Dedifferentiated amniotic fluid mesenchymal stem cell (primary cell): ENCODE measurements at regions not wholly inside any gene's neighbourhood (a gene's known extent, or its start where the extent isn't known, plus 50 kb on each side); places are given as distances from the start of the nearest gene placed in this dataset.
"Not testable (repeated sequence)": the region's sequence is repeated elsewhere in the genome, so short reads cannot be mapped to it uniquely, and the experiment has no call there.

ENCODE experiments used
- DNase-seq: peaks from one replicate; pipeline ENCODE4 v3.0.0-alpha.2; 2016; ENCODE audit errors: extremely low spot score

DNA sequence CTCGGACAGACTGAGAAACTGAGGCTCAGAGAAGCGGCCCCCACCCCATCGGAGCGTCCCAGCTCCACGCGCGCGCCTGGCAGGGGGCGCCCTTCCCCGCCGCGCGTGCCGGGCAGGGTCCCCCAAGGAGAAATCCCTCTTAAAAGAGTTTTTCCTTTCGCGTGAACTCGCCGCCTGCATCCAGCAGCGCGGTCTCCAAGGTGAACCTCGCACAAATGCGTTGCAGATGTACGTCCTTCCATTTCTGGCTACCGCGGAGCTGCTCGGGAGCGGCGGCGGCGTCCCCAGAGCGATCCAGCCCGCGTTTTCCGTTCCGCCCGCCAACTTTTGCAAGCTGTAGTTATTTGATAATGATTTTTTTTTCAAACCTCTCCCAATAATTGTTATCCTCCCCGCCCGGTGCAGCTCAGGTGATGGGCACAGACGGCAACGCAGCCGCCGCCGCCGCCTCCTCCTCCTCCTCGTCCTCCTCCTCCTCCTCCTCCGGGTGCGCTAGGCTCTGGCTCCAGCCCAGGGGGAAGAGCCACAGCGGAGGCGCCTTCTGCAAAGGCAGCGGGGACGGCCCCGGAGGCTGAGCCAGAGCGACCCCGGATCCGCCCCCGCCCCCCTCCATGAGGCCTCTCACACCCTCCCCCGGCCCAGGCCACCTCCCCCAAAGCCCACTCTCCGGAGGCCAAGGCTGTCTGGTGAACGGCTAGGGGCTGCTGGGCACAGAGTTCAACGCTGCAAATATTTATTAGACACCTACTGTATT, 74.0 kb upstream of the CUX1 start:
- no peak for DNase-seq

DNA sequence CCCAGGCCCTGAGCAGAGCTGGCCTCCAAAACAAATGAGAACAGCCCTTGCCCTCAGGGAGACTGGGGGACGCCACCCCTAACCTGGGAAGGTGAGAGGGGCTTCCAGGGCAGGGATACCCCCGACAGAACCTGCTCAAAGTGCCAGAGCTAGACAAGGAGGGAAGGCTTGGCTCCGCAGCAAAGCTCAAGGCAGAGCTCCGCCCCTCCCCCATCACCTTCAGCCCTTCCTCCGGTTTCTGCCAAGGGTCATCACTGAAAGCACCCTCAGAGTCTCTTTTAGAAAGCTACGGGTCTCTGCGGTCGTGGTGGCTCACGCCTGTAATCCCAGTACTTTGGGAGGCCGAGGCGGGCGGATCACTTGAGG, 73.4 kb upstream of the CUX1 start:
- DNase-seq = no peak

DNA sequence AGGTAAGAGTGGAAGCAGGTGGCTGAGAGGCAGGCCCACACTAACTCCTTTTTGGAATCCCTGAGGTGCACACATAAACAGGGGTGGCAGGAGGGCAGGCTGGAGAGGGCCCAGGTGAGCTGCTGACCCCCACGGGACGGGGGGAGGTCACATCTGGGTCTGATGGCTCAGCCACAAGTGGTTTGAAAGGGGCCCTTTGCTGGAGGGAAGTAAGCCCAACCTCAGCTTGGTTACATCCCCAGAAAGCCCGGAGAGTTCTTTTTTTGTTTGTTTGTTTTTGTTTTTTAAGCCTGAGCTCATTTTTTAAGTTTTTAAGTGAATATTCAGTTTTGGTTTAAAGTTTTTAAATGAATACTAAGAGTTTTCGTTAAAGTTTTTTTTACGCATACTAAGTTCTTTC, 72.8 kb upstream of the CUX1 start:
- DNase-seq = no peak

GRCh38 chr7:101746314-101746713, 71.1 kb upstream of the CUX1 start:
- no peak for DNase-seq

- DNase-seq = no peak
Measured at GRCh38 chr7:101747053-101747878, 70.2 kb upstream of the CUX1 start.

- no peak for DNase-seq
Measured at GRCh38 chr7:101747879-101748345, 69.5 kb upstream of the CUX1 start.

DNA sequence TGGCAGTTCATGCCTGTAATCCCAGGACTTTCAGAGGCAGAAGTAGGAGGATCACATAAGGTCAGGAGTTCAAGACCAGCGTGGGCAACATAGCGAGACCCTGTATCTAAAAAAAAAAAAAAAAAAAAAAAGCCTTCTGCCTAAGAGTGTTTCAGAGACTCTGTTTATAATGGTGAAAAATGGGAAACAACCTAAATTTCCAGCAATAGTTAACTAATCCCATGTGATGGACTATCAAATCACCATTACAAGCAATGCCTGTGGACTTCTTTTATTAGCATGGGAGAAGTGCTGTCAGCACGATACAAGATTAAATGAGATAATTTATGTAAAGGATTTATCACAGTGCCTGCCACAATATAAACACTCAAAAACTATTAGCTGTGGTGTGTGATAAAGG, 67.5 kb upstream of the CUX1 start:
- no peak for DNase-seq

GRCh38 chr7:101753316-101753715, 64.1 kb upstream of the CUX1 start:
- no peak for DNase-seq

- DNase-seq = peak; percentile 33
Measured at GRCh38 chr7:101754424-101755159, 62.8 kb upstream of the CUX1 start.

GRCh38 chr7:101757879-101758278, 59.5 kb upstream of the CUX1 start:
- no peak for DNase-seq

DNA sequence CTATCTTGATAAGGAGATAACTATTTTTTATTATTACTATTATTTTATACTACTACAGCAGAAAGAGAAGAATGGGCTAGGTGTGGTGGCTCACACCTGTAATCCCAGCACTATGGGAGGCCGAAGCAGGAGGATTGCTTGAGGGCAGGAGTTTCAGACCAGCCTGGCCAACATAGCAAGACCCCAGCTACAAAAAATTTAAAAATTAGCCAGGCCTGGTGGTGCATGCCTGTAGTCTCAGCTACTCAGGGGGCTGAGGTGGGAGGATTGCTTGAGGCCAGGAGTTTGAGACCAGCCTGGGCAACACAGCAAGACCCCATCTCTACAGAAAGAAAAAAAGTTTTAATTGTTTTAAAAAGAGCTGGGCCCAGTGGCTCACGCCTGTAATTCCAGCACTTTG, 58.9 kb upstream of the CUX1 start:
- DNase-seq = not testable (repeated sequence)

DNA sequence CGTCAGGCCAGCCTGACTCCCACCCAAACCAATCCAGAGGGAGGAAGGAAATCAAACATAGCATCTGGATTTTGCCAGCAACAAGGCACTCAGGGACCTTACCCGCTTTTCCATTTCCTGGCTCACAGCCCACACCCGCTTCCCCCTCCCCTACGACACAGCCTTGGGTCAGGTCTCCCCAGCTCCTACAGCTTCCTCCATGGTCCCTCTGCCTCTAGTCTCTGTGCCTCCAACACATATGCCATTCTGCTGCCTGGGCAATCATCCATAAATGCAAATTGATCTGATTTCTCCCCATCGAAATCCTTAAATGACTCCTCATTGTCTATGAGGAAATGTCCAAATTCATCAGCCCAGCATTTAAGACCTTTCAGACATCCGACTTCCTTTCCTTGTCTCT, 53.2 kb upstream of the CUX1 start:
- DNase-seq = no peak

GRCh38 chr7:101767544-101767943, 49.9 kb upstream of the CUX1 start:
- DNase-seq = no peak
